ENCODE measurements at regions not wholly inside any gene's neighbourhood (a gene's known extent, or its start where the extent isn't known, plus 50 kb on each side); places are given as distances from the start of the nearest gene placed in this dataset.

DNA sequence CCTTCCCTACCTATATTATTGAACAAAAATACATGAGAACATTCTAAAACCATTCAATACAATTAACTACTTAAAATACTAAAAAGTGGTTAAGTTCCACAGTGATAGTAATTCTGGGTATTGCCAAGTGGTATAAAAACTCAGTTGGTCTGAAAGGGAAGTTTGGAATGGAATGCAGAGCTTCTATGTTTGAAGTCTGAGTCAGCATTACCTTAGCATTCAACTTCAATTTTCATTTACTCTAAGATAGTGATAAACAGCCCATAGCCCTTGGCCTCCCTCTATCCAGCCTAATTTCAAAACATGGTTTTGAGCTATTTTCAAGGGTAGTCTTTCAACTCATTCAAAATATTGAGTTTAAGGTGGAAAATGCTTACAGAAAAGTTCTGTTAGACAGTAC, 140.4 kb upstream of the ASCC3 start:
- no peak for TF ChIP-seq ZNF274 (IDR thresholded peaks at IDR 0.05; ENCODE audit: low read depth, low read length)
- TF ChIP-seq JUND (IDR thresholded peaks at IDR 0.05), result no peak
- TF ChIP-seq, protein P1, sequence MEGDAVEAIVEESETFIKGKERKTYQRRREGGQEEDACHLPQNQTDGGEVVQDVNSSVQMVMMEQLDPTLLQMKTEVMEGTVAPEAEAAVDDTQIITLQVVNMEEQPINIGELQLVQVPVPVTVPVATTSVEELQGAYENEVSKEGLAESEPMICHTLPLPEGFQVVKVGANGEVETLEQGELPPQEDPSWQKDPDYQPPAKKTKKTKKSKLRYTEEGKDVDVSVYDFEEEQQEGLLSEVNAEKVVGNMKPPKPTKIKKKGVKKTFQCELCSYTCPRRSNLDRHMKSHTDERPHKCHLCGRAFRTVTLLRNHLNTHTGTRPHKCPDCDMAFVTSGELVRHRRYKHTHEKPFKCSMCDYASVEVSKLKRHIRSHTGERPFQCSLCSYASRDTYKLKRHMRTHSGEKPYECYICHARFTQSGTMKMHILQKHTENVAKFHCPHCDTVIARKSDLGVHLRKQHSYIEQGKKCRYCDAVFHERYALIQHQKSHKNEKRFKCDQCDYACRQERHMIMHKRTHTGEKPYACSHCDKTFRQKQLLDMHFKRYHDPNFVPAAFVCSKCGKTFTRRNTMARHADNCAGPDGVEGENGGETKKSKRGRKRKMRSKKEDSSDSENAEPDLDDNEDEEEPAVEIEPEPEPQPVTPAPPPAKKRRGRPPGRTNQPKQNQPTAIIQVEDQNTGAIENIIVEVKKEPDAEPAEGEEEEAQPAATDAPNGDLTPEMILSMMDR (IDR thresholded peaks at IDR 0.05 in 2 of 3, conservative IDR thresholded peaks at IDR 0.05 in 1 of 3; ENCODE audit: borderline replicate concordance in 1 of 3, insufficient read depth in 1 of 3, low read depth in 2 of 3, low read length in 2 of 3), result no peak
- no peak for TF ChIP-seq REST (IDR thresholded peaks at IDR 0.05; ENCODE audit: low read depth)

All from HCT116 (cell line).